B cell (primary cell): ENCODE measurements at regions not wholly inside any gene's neighbourhood (a gene's known extent, or its start where the extent isn't known, plus 50 kb on each side); places are given as distances from the start of the nearest gene placed in this dataset.

ENCODE experiments used
- ATAC-seq: fragments of 200-7000 bp; cut with Tn5 transposase; one replicate; pipeline ENCODE4 v1.10.0; 2021; ENCODE audit warnings: low read depth, mild to moderate bottlenecking, moderate number of reproducible peaks, moderate library complexity
- CTCF ChIA-PET: fragments of 350-600 bp; sonication (Branson Sonifier 250); formaldehyde crosslinking; loops from one replicate; lab custom pipeline; 2021; ENCODE audit warnings: antibody characterized with exemption, inconsistent platforms; lab: Charles Lee
- POLR2A ChIA-PET: fragments of 350-600 bp; sonication (Branson Sonifier 250); formaldehyde crosslinking; loops from one replicate; lab custom pipeline; 2021; ENCODE audit warnings: antibody characterized with exemption; lab: Charles Lee
- DNase-seq: peaks from one replicate; pipeline ENCODE4 v3.0.0; 2013
- H2AFZ ChIP-seq: 2 replicates; pipeline ENCODE4 v1.6.1; 2012; ENCODE audit warnings: mild to moderate bottlenecking, low read depth, low read length; ENCODE audit not compliant: insufficient read depth, poor library complexity, severe bottlenecking
- H3K27ac ChIP-seq, 2 donors: 1 replicate in 1 of 2; 2 replicates in 1 of 2; pipeline ENCODE4 v1.5.1; 2012 to 2013; ENCODE audit warnings: low read length in 2 of 2, mild to moderate bottlenecking in 2 of 2, moderate library complexity in 1 of 2
- H3K27me3 ChIP-seq, 4 experiments: fragments of 200-600 bp in 1 of 4; sonication (generic) in 1 of 4; replicated peaks in 1 of 4; 1 replicate in 2 of 4; 2 replicates in 2 of 4; pipeline versions ENCODE4 v1.6.1 to v1.7.0; 2013 to 2016; ENCODE audit warnings: low read length in 3 of 4, mild to moderate bottlenecking in 2 of 4, mixed read lengths in 1 of 4, moderate library complexity in 1 of 4; ENCODE audit not compliant: insufficient read depth in 4 of 4, control insufficient read depth in 3 of 4; ENCODE audit errors: control extremely low read depth in 1 of 4
- H3K36me3 ChIP-seq, 2 experiments: replicated peaks in 1 of 2; 1 replicate in 1 of 2; 2 replicates in 1 of 2; pipeline versions ENCODE4 v1.6.1 to v1.7.1; 2013; ENCODE audit warnings: low read length in 1 of 2; ENCODE audit not compliant: insufficient read depth in 2 of 2, control insufficient read depth in 1 of 2; ENCODE audit errors: control extremely low read depth in 1 of 2, extremely low read depth in 1 of 2
- H3K4me1 ChIP-seq, 2 donors: fragments of 200-600 bp in 1 of 2; sonication (generic) in 1 of 2; 1 replicate in 1 of 2; 2 replicates in 1 of 2; pipeline versions ENCODE4 v1.5.1 to v1.6.1; 2013 to 2017; ENCODE audit warnings: low read length in 2 of 2; ENCODE audit not compliant: control insufficient read depth in 2 of 2, insufficient read depth in 2 of 2
- H3K4me2 ChIP-seq: replicated peaks from 2 replicates; pipeline ENCODE3; 2012; ENCODE audit warnings: mild to moderate bottlenecking, low read depth, low read length; ENCODE audit not compliant: poor library complexity, severe bottlenecking
- H3K4me3 ChIP-seq, 5 experiments: fragments of 200-600 bp in 1 of 5; sonication (generic) in 1 of 5; 1 replicate in 3 of 5; 2 replicates in 2 of 5; pipeline versions ENCODE4 v1.5.1 to v1.7.0; 2011 to 2016; ENCODE audit warnings: low read length in 4 of 5, mild to moderate bottlenecking in 4 of 5, low read depth in 2 of 5, control low read depth in 1 of 5, moderate library complexity in 1 of 5; ENCODE audit not compliant: insufficient read depth in 1 of 5; ENCODE audit errors: control extremely low read depth in 1 of 5, extremely low read depth in 1 of 5
- H3K79me2 ChIP-seq: fragments of 200-600 bp; sonication (generic); one replicate; pipeline ENCODE4 v1.6.0; 2016; ENCODE audit warnings: low read length; ENCODE audit not compliant: control insufficient read depth, insufficient read depth
- H3K9ac ChIP-seq: fragments of 200-600 bp; sonication (generic); 2 replicates; pipeline ENCODE4 v1.6.1; 2017; ENCODE audit warnings: mild to moderate bottlenecking, low read length, moderate library complexity
- H3K9me3 ChIP-seq, 3 donors: one replicate each; pipeline versions ENCODE4 v1.6.1 to v1.7.1; 2013; ENCODE audit warnings: low read length in 2 of 3; ENCODE audit not compliant: control insufficient read depth in 2 of 3, insufficient read depth in 1 of 3; ENCODE audit errors: control extremely low read depth in 1 of 3
- H4K20me1 ChIP-seq: 2 replicates; pipeline ENCODE4 v1.6.0; 2012; ENCODE audit warnings: mild to moderate bottlenecking, low read length; ENCODE audit not compliant: insufficient read depth, control insufficient read depth, poor library complexity, severe bottlenecking
- H3K27ac Mint-ChIP-seq: one replicate; pipeline ENCODE4 v1.8.0; 2021; ENCODE audit warnings: mixed read lengths
- H3K27me3 Mint-ChIP-seq: one replicate; pipeline ENCODE4 v1.8.0; 2021; ENCODE audit warnings: mixed read lengths
- H3K4me1 Mint-ChIP-seq: one replicate; pipeline ENCODE4 v1.8.0; 2021; ENCODE audit warnings: mixed read lengths
- H3K4me3 Mint-ChIP-seq: one replicate; pipeline ENCODE4 v1.8.0; 2021; ENCODE audit warnings: mixed read lengths
- H3K9me3 Mint-ChIP-seq: one replicate; pipeline ENCODE4 v1.8.0; 2022; ENCODE audit warnings: mixed read lengths; ENCODE audit not compliant: insufficient read depth
- EZH2 ChIP-seq: IDR thresholded peaks from 2 replicates; pipeline ENCODE4 v1.6.1; 2012; ENCODE audit warnings: borderline replicate concordance, low read depth, mild to moderate bottlenecking, moderate library complexity, low read length; ENCODE audit not compliant: insufficient read depth, poor library complexity, severe bottlenecking
- WGBS: methylation state at CpG from one replicate; pipeline ENCODE4 v1.1.5; 2013; ENCODE audit warnings: missing lambda C conversion rate; ENCODE audit not compliant: insufficient coverage; 5-methylcytosine and 5-hydroxymethylcytosine counted together
- intact Hi-C: fragments of 100-400 bp; cut with micrococcal nuclease; formaldehyde crosslinking; loops from one replicate; pipeline ENCODE4 v1.10.0; 2022
- TF ChIP-seq, protein P1 (sequence below): fragments of 200-600 bp; IDR thresholded peaks from one replicate; pipeline ENCODE4 v1.8.0; 2022; ENCODE audit warnings: antibody characterized with exemption, mild to moderate bottlenecking

DNA sequence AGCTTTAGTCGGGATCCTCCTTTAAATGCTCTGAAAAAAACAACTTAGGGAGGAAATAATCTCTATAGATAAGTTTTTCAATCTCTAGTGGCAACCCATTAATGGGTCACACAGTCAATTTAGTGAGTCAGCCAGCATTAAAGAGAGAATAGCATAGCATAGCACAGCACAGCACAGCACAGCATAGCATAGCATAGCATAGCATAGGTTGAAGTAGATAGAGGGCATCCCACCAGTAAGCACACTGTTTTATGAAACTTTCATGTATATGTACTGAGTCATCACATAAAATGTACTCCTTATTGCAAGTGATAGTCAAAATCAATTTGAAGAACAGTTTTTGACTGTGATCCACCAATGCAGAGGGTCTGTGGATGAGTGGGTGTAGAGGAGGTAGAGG is 522.9 kb downstream of the CCDC171 start:
- no peaks in the 10 kb centered on the region for H3K4me1 ChIP-seq
- no peak overlapping the region for H3K27ac ChIP-seq
- Mint-ChIP-seq H3K27ac (no peak overlapping the region), H3K4me3 (no peak overlapping the region), H3K4me1 (no peaks in the 10 kb centered on the region), H3K9me3 (no peaks in the 10 kb centered on the region), H3K27me3 (no peaks in the 10 kb centered on the region)
- WGBS: no CpG with 5 or more reads among the region's 1 CpG
- H4K20me1 ChIP-seq: no peaks in the 10 kb centered on the region
- no peak overlapping the region for H2AFZ ChIP-seq
- DNase-seq (no peak), ATAC-seq (no peak)
- no peaks in the 10 kb centered on the region for H3K79me2 ChIP-seq
- intact Hi-C loops: no loop called here
- no peak overlapping the region for H3K4me2 ChIP-seq
- ChIA-PET CTCF (no interaction called here), POLR2A (no interaction called here)
- H3K4me3 ChIP-seq: no peak overlapping the region
- no peaks in the 10 kb centered on the region for H3K27me3 ChIP-seq
- TF ChIP-seq, protein P1, sequence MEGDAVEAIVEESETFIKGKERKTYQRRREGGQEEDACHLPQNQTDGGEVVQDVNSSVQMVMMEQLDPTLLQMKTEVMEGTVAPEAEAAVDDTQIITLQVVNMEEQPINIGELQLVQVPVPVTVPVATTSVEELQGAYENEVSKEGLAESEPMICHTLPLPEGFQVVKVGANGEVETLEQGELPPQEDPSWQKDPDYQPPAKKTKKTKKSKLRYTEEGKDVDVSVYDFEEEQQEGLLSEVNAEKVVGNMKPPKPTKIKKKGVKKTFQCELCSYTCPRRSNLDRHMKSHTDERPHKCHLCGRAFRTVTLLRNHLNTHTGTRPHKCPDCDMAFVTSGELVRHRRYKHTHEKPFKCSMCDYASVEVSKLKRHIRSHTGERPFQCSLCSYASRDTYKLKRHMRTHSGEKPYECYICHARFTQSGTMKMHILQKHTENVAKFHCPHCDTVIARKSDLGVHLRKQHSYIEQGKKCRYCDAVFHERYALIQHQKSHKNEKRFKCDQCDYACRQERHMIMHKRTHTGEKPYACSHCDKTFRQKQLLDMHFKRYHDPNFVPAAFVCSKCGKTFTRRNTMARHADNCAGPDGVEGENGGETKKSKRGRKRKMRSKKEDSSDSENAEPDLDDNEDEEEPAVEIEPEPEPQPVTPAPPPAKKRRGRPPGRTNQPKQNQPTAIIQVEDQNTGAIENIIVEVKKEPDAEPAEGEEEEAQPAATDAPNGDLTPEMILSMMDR: no peak
- TF ChIP-seq EZH2: no peak
- peaks cover 0 to 14% (median 0%) of the 10 kb centered on the region in 3 donors for H3K9me3 ChIP-seq
- H3K36me3 ChIP-seq: no peaks in the 10 kb centered on the region
- H3K9ac ChIP-seq: no peak overlapping the region

DNA sequence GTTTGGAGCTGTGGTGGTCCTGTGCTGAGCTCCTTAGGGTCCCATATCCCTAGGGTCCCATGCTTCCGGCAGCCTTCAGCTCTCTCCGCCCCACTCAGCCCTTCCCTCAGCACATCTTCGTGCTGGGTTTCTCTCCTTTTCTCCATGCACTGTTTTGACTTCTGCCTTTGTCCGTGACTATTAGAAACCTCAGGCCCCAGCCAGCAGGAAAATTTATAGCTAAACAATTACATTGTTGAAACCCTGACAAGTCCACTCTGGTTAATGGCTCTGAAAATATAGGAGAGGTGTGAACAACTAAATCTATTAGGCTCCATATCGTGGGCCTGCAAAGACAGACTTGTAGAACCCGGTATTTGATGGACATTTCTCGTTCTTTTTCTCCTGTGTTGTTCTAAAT is 523.7 kb downstream of the CCDC171 start:
- Histone ChIP-seq H3K79me2 (no peaks in the 10 kb centered on the region), H3K9me3 (peaks cover 0 to 14% (median 0%) of the 10 kb centered on the region in 3 donors), H3K27me3 (no peaks in the 10 kb centered on the region), H3K27ac (no peak overlapping the region), H3K4me1 (no peaks in the 10 kb centered on the region), H4K20me1 (no peaks in the 10 kb centered on the region), H3K9ac (no peak overlapping the region), H3K4me2 (no peak overlapping the region), H3K4me3 (no peak overlapping the region), H3K36me3 (no peaks in the 10 kb centered on the region), H2AFZ (no peak overlapping the region)
- H3K4me1 Mint-ChIP-seq: no peaks in the 10 kb centered on the region
- DNase-seq (no peak), ATAC-seq (no peak)
- H3K9me3 Mint-ChIP-seq: no peaks in the 10 kb centered on the region
- H3K4me3 Mint-ChIP-seq: no peak overlapping the region
- intact Hi-C loops: no loop called here
- TF ChIP-seq, protein P1: no peak
- no peak for TF ChIP-seq EZH2
- CTCF ChIA-PET: no interaction called here
- 86% methylated on average over 6 of the region's 7 CpGs for WGBS
- no peaks in the 10 kb centered on the region for H3K27me3 Mint-ChIP-seq
- POLR2A ChIA-PET: no interaction called here
- H3K27ac Mint-ChIP-seq: no peak overlapping the region
